SK-N-SH treated with all-trans-retinoic acid at 6 μM for 48 hours (cell line): ENCODE measurements at regions not wholly inside any gene's neighbourhood (a gene's known extent, or its start where the extent isn't known, plus 50 kb on each side); places are given as distances from the start of the nearest gene placed in this dataset.

ENCODE experiments used
- ATAC-seq: fragments of 200-7000 bp; cut with Tn5 transposase; 3 replicates; pipeline ENCODE4 v1.9.1; 2020; ENCODE audit warnings: mild to moderate bottlenecking, moderate library complexity
- ARNTL ChIP-seq: fragments of 450-650 bp; formaldehyde crosslinking; IDR thresholded peaks from 2 replicates; pipeline ENCODE4 v1.5.0; 2020; ENCODE audit warnings: low read depth, mild to moderate bottlenecking, moderate library complexity, borderline replicate concordance
- CSDC2 ChIP-seq: fragments of 250-450 bp; sonication (Bioruptor Pico); IDR thresholded peaks from 2 replicates; pipeline ENCODE4 v1.5.0; 2020; ENCODE audit warnings: mild to moderate bottlenecking, moderate library complexity
- ESRRG ChIP-seq: fragments of 250-450 bp; sonication (Bioruptor Pico); IDR thresholded peaks from 2 replicates; pipeline ENCODE4 v1.6.1; 2021; ENCODE audit warnings: mild to moderate bottlenecking
- GLIS3 ChIP-seq: fragments of 250-450 bp; sonication (Bioruptor Pico); IDR thresholded peaks from 2 replicates; pipeline ENCODE4 v1.5.0; 2020; ENCODE audit warnings: mild to moderate bottlenecking, moderate library complexity
- ISL1 ChIP-seq: fragments of 250-450 bp; sonication (Bioruptor Pico); IDR thresholded peaks from 2 replicates; pipeline ENCODE4 v2.1.2; 2022; ENCODE audit warnings: mild to moderate bottlenecking, moderate library complexity
- OSR1 ChIP-seq: fragments of 250-450 bp; sonication (Bioruptor Pico); IDR thresholded peaks from 2 replicates; pipeline ENCODE4 v1.8.0; 2022; ENCODE audit warnings: moderate library complexity, mild to moderate bottlenecking, inconsistent platforms
- PPARA ChIP-seq: fragments of 250-450 bp; sonication (Bioruptor Pico); IDR thresholded peaks from 2 replicates; pipeline ENCODE4 v1.5.0; 2020; ENCODE audit warnings: mild to moderate bottlenecking, borderline replicate concordance
- RARB ChIP-seq: fragments of 250-450 bp; sonication (Bioruptor Pico); IDR thresholded peaks from 2 replicates; pipeline ENCODE4 v1.8.0; 2021; ENCODE audit warnings: mild to moderate bottlenecking, moderate library complexity
- SNAI2 ChIP-seq: fragments of 250-450 bp; sonication (Bioruptor Pico); IDR thresholded peaks from 2 replicates; pipeline ENCODE4 v1.5.0; 2020; ENCODE audit warnings: mild to moderate bottlenecking, moderate library complexity
- TCF4 ChIP-seq: fragments of 250-450 bp; sonication (Bioruptor Pico); IDR thresholded peaks from 2 replicates; pipeline ENCODE4 v1.8.0; 2021; ENCODE audit warnings: mild to moderate bottlenecking, moderate library complexity, borderline replicate concordance
- TOX ChIP-seq: fragments of 250-450 bp; sonication (Bioruptor Pico); IDR thresholded peaks from 2 replicates; pipeline ENCODE4 v1.8.0; 2021; ENCODE audit warnings: mild to moderate bottlenecking, moderate library complexity, borderline replicate concordance
- ZC3H10 ChIP-seq: fragments of 250-450 bp; sonication (Bioruptor Pico); IDR thresholded peaks from 2 replicates; pipeline ENCODE4 v1.5.1; 2021; ENCODE audit warnings: mild to moderate bottlenecking, moderate library complexity
- ZFP3 ChIP-seq: fragments of 250-450 bp; sonication (Bioruptor Pico); IDR thresholded peaks from 2 replicates; pipeline ENCODE4 v1.5.0; 2020; ENCODE audit warnings: mild to moderate bottlenecking, moderate library complexity
- ZFP30 ChIP-seq: fragments of 450-650 bp; formaldehyde crosslinking; IDR thresholded peaks from 2 replicates; pipeline ENCODE4 v1.5.0; 2022; ENCODE audit warnings: mild to moderate bottlenecking, moderate library complexity
- ZNF565 ChIP-seq: fragments of 450-650 bp; formaldehyde crosslinking; conservative IDR thresholded peaks from 2 replicates; pipeline ENCODE4 v1.5.0; 2020; ENCODE audit warnings: low read depth, mild to moderate bottlenecking, moderate library complexity
- ZNF70 ChIP-seq: fragments of 450-650 bp; formaldehyde crosslinking; IDR thresholded peaks from 2 replicates; pipeline ENCODE4 v1.5.0; 2020; ENCODE audit warnings: mild to moderate bottlenecking, moderate library complexity
- ZNF8 ChIP-seq: fragments of 450-650 bp; formaldehyde crosslinking; IDR thresholded peaks from 2 replicates; pipeline ENCODE4 v1.5.0; 2020; ENCODE audit warnings: mild to moderate bottlenecking, moderate library complexity
- TF ChIP-seq, protein P1 (sequence below): fragments of 250-450 bp; sonication (Bioruptor Pico); IDR thresholded peaks from 2 replicates; pipeline ENCODE4 v1.5.1; 2021; ENCODE audit warnings: mild to moderate bottlenecking, moderate library complexity
- TF ChIP-seq, protein P2 (sequence below): fragments of 250-450 bp; sonication (Bioruptor Pico); IDR thresholded peaks from 2 replicates; pipeline ENCODE4 v1.8.0; 2020; ENCODE audit warnings: mild to moderate bottlenecking, moderate library complexity, borderline replicate concordance
- TF ChIP-seq, protein P3 (sequence below): fragments of 250-450 bp; sonication (Bioruptor Pico); IDR thresholded peaks from 2 replicates; pipeline ENCODE4 v1.8.0; 2021; ENCODE audit warnings: low read depth, mild to moderate bottlenecking, moderate library complexity, borderline replicate concordance
- TF ChIP-seq, protein P4 (sequence below): fragments of 250-450 bp; sonication (Bioruptor Pico); IDR thresholded peaks from 2 replicates; pipeline ENCODE4 v1.5.1; 2020; ENCODE audit warnings: low read depth, mild to moderate bottlenecking, moderate library complexity
- TF ChIP-seq, protein P5 (sequence below): fragments of 250-450 bp; sonication (Bioruptor Pico); IDR thresholded peaks from 2 replicates; pipeline ENCODE4 v1.5.0; 2020; ENCODE audit warnings: mild to moderate bottlenecking, moderate library complexity

DNA sequence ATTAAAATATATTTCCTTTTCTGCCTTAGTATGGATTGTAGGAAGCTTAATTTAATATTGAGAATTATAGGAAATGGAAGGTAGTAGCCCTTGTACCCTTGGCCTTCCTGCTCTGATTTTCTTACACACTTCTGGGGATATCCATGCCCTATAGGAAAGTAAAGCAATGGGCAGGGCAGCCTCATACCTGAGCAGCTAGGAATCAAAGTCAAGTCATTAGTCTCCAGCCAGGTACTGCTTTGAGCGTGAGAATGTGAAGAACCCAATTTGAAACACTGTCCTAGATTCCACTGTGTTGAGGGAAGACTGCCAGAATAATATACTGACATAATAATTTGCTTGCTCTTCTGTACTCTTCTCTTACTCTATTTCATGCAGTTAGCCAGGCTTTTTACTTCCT is 51.0 kb upstream of the L3MBTL3 start:
- ATAC-seq, result no peak
- no peak for TF ChIP-seq ZNF70 (CRISPR knock-in tag)
- TF ChIP-seq ZNF565 (CRISPR knock-in tag), result no peak
- TF ChIP-seq PPARA, result no peak
- TF ChIP-seq, all 23 proteins: peak for 0

DNA sequence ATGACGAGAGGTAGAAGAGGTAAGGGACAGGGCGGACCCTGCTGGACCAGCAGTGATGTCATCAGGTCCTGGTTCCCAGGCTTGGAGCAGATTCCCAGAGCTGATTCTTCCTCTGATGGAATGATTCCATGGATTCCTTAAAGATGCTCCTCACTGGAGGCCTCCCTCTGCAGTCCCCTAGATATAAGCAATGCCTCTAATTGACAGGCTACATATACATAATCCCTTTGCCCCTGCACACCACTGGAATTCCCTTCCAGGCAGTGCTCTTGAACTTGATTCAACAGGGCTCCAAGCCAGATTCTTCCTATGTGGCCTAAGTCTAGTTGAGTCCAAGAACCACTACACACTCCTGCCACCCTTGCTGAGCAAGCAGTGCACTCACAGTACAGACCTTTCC is 52.3 kb upstream of the L3MBTL3 start:
- TF ChIP-seq, protein P1, sequence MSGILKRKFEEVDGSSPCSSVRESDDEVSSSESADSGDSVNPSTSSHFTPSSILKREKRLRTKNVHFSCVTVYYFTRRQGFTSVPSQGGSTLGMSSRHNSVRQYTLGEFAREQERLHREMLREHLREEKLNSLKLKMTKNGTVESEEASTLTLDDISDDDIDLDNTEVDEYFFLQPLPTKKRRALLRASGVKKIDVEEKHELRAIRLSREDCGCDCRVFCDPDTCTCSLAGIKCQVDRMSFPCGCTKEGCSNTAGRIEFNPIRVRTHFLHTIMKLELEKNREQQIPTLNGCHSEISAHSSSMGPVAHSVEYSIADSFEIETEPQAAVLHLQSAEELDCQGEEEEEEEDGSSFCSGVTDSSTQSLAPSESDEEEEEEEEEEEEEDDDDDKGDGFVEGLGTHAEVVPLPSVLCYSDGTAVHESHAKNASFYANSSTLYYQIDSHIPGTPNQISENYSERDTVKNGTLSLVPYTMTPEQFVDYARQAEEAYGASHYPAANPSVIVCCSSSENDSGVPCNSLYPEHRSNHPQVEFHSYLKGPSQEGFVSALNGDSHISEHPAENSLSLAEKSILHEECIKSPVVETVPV (CRISPR knock-in tag), result no peak
- TF ChIP-seq, protein P2, sequence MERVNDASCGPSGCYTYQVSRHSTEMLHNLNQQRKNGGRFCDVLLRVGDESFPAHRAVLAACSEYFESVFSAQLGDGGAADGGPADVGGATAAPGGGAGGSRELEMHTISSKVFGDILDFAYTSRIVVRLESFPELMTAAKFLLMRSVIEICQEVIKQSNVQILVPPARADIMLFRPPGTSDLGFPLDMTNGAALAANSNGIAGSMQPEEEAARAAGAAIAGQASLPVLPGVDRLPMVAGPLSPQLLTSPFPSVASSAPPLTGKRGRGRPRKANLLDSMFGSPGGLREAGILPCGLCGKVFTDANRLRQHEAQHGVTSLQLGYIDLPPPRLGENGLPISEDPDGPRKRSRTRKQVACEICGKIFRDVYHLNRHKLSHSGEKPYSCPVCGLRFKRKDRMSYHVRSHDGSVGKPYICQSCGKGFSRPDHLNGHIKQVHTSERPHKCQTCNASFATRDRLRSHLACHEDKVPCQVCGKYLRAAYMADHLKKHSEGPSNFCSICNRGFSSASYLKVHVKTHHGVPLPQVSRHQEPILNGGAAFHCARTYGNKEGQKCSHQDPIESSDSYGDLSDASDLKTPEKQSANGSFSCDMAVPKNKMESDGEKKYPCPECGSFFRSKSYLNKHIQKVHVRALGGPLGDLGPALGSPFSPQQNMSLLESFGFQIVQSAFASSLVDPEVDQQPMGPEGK (CRISPR knock-in tag), result no peak
- TF ChIP-seq ZNF8 (CRISPR knock-in tag) (no peak), ISL1 (CRISPR knock-in tag) (no peak), RARB (CRISPR knock-in tag) (no peak), ZNF565 (CRISPR knock-in tag) (no peak), TOX (CRISPR knock-in tag) (no peak), OSR1 (CRISPR knock-in tag) (no peak), ZFP30 (CRISPR knock-in tag) (no peak), PPARA (no peak), GLIS3 (no peak), ZFP3 (CRISPR knock-in tag) (no peak), ZC3H10 (CRISPR knock-in tag) (no peak), CSDC2 (CRISPR knock-in tag) (no peak)
- TF ChIP-seq, protein P3, sequence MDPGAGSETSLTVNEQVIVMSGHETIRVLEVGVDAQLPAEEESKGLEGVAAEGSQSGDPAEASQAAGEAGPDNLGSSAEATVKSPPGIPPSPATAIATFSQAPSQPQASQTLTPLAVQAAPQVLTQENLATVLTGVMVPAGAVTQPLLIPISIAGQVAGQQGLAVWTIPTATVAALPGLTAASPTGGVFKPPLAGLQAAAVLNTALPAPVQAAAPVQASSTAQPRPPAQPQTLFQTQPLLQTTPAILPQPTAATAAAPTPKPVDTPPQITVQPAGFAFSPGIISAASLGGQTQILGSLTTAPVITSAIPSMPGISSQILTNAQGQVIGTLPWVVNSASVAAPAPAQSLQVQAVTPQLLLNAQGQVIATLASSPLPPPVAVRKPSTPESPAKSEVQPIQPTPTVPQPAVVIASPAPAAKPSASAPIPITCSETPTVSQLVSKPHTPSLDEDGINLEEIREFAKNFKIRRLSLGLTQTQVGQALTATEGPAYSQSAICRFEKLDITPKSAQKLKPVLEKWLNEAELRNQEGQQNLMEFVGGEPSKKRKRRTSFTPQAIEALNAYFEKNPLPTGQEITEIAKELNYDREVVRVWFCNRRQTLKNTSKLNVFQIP (CRISPR knock-in tag), result no peak
- TF ChIP-seq, protein P4, sequence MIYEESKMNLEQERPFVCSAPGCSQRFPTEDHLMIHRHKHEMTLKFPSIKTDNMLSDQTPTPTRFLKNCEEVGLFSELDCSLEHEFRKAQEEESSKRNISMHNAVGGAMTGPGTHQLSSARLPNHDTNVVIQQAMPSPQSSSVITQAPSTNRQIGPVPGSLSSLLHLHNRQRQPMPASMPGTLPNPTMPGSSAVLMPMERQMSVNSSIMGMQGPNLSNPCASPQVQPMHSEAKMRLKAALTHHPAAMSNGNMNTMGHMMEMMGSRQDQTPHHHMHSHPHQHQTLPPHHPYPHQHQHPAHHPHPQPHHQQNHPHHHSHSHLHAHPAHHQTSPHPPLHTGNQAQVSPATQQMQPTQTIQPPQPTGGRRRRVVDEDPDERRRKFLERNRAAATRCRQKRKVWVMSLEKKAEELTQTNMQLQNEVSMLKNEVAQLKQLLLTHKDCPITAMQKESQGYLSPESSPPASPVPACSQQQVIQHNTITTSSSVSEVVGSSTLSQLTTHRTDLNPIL (CRISPR knock-in tag), result no peak
- TF ChIP-seq, protein P5, sequence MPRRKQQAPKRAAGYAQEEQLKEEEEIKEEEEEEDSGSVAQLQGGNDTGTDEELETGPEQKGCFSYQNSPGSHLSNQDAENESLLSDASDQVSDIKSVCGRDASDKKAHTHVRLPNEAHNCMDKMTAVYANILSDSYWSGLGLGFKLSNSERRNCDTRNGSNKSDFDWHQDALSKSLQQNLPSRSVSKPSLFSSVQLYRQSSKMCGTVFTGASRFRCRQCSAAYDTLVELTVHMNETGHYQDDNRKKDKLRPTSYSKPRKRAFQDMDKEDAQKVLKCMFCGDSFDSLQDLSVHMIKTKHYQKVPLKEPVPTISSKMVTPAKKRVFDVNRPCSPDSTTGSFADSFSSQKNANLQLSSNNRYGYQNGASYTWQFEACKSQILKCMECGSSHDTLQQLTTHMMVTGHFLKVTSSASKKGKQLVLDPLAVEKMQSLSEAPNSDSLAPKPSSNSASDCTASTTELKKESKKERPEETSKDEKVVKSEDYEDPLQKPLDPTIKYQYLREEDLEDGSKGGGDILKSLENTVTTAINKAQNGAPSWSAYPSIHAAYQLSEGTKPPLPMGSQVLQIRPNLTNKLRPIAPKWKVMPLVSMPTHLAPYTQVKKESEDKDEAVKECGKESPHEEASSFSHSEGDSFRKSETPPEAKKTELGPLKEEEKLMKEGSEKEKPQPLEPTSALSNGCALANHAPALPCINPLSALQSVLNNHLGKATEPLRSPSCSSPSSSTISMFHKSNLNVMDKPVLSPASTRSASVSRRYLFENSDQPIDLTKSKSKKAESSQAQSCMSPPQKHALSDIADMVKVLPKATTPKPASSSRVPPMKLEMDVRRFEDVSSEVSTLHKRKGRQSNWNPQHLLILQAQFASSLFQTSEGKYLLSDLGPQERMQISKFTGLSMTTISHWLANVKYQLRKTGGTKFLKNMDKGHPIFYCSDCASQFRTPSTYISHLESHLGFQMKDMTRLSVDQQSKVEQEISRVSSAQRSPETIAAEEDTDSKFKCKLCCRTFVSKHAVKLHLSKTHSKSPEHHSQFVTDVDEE, result no peak
- no peak for ATAC-seq

DNA sequence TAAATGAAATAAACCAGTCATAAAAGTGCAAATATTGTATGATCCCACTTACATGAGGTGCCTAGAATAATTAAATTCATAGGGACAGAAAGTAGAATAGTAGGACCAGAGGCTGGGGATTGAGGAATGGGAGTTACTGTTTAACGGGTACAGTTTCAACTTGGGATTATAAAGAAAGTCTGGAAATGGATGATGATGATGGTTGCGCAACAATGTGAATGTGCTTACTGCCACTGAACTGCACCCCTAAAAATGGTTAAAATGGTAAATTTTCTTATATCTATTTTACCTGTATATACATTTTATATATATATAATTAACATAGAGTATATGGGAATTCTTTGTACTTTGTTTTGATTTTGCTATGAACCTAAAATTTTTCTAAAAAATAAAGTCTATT is 53.3 kb upstream of the L3MBTL3 start:
- no peak for ATAC-seq
- TF ChIP-seq TOX (CRISPR knock-in tag), result no peak
- no peak for TF ChIP-seq PPARA
- TF ChIP-seq, protein P2 (CRISPR knock-in tag), result no peak
- TF ChIP-seq, protein P5, result no peak
- no peak for TF ChIP-seq ISL1 (CRISPR knock-in tag)
- TF ChIP-seq, protein P1 (CRISPR knock-in tag), result no peak
- no peak for TF ChIP-seq SNAI2 (CRISPR knock-in tag)
- no peak for TF ChIP-seq ESRRG
- TF ChIP-seq ARNTL (CRISPR knock-in tag), result no peak
- no peak for TF ChIP-seq ZFP30 (CRISPR knock-in tag)
- no peak for TF ChIP-seq CSDC2 (CRISPR knock-in tag)
- TF ChIP-seq TCF4 (CRISPR knock-in tag), result no peak
- TF ChIP-seq ZC3H10 (CRISPR knock-in tag), result no peak
- no peak for TF ChIP-seq RARB (CRISPR knock-in tag)
- no peak for TF ChIP-seq ZNF70 (CRISPR knock-in tag)
